NCI-H2227 (cell line): ENCODE measurements at regions not wholly inside any gene's neighbourhood (a gene's known extent, or its start where the extent isn't known, plus 50 kb on each side); places are given as distances from the start of the nearest gene placed in this dataset.
"Not testable (repeated sequence)": the region's sequence is repeated elsewhere in the genome, so short reads cannot be mapped to it uniquely, and the experiment has no call there.

Experiments
- DNase-seq: peaks from one replicate; lab custom pipeline; 2025; ENCODE audit not compliant: unreplicated experiment; lab: John Stamatoyannopoulos, UW

- DNase-seq = not testable (repeated sequence)
These were observed 498.6 kb upstream of the TPTE start for GRCh38 chr21:10022745-10023144.
